ENCODE measurements at regions not wholly inside any gene's neighbourhood (a gene's known extent, or its start where the extent isn't known, plus 50 kb on each side); places are given as distances from the start of the nearest gene placed in this dataset.

DNA sequence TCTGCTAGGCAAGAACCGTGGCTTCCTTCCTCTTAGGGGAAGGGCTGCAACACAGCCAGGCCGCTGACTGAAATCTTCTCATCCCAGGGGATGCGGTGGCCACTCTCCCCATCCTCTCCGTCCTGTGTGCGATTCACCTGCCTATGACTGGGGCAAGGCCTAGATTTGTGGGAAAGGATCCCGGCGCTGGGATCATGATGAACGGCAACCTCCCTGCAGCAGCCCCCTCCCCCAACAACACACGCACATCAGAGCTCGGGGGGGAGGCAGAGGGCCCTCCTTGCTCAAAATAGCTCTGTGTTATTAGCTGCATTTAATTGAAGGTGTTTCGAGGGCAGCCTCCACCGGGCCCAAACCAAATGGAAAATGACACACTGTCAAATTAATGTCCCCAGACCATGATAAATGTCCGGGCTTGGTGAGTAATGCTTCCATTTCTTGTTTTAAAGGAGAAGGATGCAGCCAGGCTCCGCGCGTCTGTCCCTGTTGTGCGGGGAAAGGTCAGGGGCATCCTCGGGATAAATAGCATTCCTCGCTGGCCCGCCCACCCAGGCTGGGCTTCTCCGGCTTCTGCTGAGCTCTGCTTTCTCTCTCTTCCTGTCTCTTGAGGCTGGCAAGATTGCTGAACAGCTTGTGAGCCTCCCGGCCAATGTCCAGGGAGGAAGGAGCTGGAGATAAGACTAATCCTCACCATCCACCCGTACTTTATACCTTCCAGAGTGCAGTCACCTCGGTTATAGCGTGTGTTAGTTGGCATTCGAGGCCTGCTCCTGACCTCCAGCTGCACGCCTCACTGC is 56.4 kb upstream of the TLE3 start:
- TF ChIP-seq POLR2A (IDR thresholded peaks at IDR 0.05), result no peak
- TF ChIP-seq, protein P1, sequence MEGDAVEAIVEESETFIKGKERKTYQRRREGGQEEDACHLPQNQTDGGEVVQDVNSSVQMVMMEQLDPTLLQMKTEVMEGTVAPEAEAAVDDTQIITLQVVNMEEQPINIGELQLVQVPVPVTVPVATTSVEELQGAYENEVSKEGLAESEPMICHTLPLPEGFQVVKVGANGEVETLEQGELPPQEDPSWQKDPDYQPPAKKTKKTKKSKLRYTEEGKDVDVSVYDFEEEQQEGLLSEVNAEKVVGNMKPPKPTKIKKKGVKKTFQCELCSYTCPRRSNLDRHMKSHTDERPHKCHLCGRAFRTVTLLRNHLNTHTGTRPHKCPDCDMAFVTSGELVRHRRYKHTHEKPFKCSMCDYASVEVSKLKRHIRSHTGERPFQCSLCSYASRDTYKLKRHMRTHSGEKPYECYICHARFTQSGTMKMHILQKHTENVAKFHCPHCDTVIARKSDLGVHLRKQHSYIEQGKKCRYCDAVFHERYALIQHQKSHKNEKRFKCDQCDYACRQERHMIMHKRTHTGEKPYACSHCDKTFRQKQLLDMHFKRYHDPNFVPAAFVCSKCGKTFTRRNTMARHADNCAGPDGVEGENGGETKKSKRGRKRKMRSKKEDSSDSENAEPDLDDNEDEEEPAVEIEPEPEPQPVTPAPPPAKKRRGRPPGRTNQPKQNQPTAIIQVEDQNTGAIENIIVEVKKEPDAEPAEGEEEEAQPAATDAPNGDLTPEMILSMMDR (IDR thresholded peaks at IDR 0.05), result no peak

Measured in heart left ventricle (tissue), 13 donors.